Loucy (cell line): ENCODE measurements at regions not wholly inside any gene's neighbourhood (a gene's known extent, or its start where the extent isn't known, plus 50 kb on each side); places are given as distances from the start of the nearest gene placed in this dataset.

Experiments
- EZH2phosphoT487 ChIP-seq: fragments of 200-600 bp; IDR thresholded peaks from 2 replicates; pipeline ENCODE4 v1.6.1; 2018; ENCODE audit warnings: antibody characterized with exemption, mild to moderate bottlenecking, moderate library complexity, borderline replicate concordance
- TF ChIP-seq, protein P1 (sequence below): fragments of 200-600 bp; sonication (generic); conservative IDR thresholded peaks from 2 replicates; pipeline ENCODE4 v1.5.1; 2014; ENCODE audit warnings: mild to moderate bottlenecking, antibody characterized with exemption, low read length

DNA sequence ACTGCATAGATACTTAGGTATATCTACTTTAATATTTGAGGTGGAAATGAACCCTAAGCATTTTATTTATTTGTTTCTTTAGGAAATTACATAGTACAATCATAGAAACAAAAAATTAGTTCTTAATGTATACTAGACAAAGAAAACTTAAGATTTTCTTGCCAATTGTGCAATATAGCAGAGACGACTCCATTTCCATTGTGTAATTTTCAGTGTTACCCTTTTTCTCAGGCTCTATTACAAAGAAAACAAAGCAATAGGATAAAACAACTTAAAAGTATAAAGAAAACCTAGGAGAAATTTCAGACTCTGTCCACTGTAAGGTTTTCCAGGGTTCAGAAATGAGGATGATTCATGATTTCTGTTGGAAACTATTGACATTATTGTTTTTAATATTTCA, 89.0 kb upstream of the SERTAD2 start:
- TF ChIP-seq, protein P1, sequence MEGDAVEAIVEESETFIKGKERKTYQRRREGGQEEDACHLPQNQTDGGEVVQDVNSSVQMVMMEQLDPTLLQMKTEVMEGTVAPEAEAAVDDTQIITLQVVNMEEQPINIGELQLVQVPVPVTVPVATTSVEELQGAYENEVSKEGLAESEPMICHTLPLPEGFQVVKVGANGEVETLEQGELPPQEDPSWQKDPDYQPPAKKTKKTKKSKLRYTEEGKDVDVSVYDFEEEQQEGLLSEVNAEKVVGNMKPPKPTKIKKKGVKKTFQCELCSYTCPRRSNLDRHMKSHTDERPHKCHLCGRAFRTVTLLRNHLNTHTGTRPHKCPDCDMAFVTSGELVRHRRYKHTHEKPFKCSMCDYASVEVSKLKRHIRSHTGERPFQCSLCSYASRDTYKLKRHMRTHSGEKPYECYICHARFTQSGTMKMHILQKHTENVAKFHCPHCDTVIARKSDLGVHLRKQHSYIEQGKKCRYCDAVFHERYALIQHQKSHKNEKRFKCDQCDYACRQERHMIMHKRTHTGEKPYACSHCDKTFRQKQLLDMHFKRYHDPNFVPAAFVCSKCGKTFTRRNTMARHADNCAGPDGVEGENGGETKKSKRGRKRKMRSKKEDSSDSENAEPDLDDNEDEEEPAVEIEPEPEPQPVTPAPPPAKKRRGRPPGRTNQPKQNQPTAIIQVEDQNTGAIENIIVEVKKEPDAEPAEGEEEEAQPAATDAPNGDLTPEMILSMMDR: no peak
- no peak for TF ChIP-seq EZH2phosphoT487
